Suppressor macrophage (primary cell): ENCODE measurements at regions not wholly inside any gene's neighbourhood (a gene's known extent, or its start where the extent isn't known, plus 50 kb on each side); places are given as distances from the start of the nearest gene placed in this dataset.

ENCODE experiments used
- DNase-seq, 4 experiments: peaks; one replicate each; pipeline ENCODE4 v3.0.0-alpha.2; 2020 to 2022

DNA sequence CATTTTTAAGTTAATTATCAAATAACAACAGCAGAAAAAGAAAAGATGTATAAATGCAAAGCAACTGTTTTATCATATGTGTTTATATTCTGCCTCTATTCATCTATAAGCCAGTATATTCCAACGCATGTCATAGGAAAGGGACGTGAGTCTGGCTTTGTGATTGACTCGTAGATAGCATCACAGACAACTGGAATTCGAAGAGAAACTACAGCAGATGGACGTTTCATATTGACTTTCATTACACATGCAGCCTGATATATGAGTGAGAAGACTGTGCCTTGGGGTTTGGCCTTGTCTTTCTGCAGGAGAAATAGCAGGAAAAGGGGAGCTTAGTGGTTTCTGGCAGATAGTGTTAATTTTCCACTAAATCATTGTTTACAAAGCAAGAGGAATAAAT is 1111.9 kb downstream of the MAT2B start:
- DNase-seq = no peak

DNA sequence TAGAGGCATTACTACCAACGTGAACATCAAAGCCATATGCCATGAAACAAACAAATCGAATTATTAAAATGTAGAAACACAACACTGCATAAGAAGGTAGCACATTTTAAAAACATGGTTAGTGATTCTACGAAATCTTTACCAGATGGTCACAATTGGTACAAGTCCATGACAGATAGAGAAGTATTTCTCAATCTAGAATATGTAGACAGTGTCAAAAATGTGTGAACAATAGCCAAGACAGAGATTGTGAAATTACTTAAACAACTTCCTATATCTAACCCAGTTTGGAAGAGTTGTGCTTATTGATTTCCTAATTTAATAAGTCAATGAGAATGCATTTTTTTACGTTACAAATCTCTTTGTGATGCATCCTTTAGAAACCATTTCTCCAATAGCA is 1121.6 kb downstream of the MAT2B start:
- peak in 2 of 4 experiments; percentile 29 to 37 for DNase-seq

DNA sequence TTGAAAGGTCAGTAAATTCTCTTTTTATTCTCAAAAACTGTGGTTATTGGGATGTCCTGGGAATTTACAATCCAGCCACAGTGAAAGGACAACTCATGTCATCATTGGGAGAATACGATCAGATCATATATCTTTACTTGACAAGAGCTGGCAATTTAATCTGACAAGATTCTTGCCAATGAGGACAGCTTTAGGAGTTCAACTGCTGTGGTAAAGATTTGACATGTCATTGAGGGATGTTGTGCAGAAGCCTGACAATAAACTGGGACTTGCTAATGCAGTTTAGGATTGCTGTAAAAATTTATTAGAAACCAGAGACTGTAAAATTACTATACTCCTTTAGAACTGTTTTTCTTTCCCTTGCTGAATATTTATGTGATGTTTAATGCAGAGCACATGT is 1131.0 kb downstream of the MAT2B start:
- no peak for DNase-seq

DNA sequence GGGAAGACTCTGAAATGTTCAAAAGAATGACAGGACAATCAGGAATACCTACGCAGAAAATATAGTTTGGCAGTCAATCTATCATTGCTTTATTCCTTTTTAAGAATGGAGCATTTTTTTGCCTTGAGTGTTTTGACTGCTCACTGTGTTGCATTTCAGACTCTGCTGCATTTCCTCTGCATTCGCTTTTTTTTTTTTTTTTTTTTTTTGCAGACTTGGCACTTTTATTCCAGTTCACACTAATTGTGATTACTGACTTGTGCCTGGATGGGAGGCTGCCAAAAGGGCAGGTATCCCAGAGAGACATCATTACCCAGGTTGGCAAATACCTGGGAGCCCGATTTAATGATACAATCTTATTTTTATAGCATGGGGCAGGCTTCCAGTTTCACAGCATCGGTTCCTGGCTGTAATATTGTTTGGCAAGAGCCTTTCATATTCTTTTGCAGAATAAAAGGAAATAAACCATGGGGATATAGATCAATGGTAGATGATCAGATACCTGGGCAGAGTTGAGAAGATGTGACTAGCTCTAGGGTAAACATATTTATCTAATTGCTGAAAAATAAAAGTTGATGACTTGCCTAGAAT is 1132.6 kb downstream of the MAT2B start:
- no peak for DNase-seq

DNA sequence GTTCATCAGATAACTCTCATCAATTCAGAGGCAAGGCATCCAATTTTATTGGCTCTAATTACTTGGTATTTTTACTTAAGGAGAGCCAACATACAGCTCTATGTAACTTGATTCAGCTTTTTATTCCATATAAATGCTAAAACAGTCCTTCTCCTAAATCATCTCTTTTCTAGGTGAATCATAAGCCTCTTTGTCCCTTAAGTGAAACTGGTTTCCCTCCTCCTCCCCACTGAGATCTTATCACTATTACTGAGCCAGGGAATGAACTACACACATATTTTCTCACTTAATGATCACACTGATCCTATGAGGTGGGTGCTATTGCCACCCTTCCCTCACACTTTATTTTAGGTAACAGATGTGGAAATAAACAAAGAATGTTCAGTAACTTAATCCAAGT is 1143.8 kb downstream of the MAT2B start:
- no peak for DNase-seq

DNA sequence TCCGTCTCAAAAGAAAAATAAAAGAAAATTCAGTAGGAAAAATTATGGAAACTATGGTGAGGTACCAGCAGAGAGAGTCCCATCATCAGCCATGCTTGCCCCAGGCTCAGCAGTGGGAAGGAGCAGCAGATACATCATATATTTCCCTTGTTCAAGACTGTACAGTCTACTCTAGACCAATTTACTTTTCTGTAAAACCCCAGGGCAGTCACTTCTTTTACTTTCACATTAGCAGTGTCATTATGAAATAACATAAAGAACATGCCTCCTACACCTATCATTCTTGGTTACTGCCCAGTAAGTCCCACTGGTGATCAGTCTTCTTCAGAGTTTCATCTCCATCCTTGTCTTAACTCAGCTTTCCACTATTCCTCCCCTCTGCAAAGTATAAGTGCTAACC is 1145.0 kb downstream of the MAT2B start:
- no peak for DNase-seq

DNA sequence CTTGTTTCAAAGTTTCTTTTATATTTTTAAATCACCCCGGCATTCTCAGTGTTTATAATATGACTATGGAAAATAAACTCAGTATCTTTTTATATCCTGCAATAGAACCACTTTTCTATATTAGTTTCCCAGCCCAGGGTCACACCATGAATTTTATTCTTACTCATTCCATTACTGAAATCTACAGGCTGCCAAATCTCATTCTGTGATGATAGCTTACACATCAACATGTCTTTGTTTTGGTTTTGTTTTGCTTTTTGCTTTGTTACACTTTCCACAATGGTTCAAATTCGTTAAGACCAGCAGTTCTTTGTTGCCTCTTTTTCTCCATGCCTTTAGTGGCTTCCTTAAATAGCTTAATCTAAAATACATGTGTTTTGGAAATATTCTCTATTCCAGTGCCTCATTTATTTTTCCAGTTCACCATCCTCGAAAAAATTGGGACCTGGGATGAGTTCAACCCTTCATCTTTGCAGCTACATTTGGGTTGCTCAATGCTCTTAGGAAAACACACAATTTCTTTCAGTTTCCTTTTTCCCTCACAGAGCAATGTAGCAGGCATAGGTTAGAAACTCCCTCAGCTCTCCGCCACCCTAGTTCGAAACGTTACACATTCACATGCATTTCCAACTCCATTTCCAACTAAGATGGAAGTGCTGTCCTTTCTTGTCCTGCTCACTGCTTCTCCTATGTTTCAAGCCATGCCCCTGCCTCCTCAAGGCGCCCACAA is 1146.3 kb downstream of the MAT2B start:
- peak in 3 of 4 experiments; percentile 3 to 29 (median 8) for DNase-seq

DNA sequence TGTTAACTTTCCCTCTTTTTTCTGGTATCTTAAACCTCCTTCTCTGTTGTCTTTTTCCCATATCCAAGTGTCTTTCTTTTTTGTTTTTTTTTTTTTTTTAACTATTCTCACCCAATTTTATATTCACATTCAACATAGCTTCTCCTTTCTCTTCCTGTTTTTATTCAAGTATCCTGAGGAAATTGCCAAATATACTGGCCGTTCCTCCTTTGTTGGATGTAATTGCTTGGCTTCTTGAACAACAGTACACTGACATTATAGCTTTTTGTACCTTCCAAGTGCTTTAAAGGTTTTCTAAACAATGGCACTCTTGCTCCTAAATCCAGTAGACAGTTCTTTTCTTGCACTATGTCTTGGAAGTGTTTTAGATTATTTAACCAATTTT is 1146.8 kb downstream of the MAT2B start:
- peak; percentile 24 to 66 (median 44) for DNase-seq

DNA sequence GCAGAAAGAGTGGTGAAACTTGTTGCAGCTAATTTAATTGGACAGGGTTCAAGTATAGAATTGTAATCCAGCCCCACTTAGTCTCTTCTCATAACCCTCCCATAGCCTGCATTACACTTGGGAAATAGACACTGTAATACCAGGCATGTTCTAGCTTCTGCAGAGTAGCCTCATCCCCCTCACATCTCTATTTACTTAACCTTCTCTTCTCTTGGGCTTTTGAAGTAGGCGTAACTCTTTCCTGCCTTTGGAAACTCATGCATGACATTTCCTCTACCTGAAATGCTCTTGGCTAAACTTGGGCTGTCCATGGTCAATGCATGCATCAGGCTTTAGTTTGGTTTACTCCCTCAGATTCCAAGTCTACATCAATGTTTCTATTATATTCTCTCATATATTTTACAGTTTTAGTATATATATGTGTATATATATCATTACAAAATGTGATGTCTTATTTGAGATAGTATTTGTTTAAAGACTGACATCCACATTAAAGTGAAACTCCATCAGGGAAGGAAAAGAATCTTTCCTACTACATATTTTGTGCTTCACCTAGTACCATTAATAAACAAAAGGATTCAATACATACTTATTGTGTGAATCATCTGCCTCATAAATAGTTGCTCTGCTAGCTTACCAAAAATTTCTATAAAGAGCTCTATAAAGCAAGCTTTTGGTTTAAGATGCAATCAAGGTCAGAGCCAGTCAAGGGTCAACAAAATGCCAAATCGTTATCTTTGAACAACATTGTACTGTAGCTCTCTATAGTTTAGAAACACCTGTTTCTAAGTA is 1158.0 kb downstream of the MAT2B start:
- no peak for DNase-seq

DNA sequence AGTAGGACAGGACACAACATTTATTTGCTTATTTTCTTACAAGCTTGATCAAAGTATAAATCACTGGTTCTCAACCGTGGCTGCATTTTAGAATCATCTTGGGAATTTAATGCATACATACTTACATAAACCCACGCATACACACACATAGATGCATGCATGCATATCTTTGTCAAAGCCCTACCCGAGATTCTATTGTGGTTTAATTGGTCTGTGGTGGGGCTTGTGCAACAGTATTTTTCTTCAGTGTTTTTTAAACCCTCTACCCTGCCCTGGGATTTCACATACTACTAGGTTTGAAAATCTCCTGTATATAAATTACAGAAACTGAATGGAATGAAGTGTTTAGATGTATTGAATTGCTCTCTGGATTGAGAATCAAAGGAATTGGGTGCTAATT is 1166.2 kb downstream of the MAT2B start:
- no peak for DNase-seq

DNA sequence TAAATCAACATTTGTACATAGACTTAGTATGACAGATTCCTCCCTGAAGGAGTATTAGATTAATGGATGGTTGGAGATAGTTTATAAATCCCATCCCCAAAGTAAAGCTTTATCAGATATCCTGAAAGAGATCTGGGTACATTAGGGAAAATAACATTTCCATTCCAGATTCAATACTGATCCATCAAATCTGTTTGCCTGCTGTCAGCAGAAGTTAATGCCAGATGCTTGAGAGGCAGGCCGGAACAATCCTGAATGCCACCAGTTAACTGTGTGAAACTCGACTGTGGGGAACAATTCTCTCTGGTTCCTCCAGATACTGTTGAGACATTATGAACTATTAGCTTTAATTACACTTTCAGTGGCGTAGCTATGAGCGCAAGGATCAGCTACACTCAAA is 1166.8 kb downstream of the MAT2B start:
- DNase-seq = no peak

DNA sequence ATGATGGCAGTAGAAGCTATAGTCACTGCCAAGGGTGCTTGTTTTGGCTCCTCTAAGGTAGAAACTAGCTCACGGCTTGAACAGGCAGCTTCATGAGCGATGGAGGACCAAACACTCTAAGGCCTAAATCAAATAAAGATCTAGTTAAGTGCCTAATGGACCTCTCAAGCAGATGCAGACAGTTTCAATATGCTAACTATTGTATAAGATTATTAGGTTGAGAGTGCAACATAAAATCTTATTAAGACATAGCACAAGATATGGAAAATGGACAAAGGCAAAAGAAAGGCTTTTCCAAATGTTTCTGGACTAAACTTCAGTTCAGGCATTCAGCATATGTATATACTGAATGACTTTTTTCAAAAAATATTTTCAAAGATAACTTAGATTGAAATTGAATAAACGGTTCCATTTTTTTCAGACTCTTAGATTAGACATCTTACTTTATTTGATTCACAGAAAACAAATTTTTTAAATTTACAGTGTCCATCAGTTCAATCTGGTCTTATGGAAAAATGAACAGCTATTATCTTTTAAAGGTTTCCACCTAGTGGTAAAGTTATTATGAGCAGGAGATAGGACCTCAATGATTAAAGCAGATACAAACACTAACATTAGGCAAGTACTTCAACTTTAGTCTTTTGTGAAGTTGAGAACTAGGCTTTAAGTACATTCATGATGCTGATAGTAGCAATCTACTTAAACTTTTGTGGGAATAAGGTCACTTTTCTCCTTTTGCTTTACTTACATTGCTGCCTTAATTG is 1167.7 kb downstream of the MAT2B start:
- DNase-seq = peak in 2 of 4 experiments; percentile 32 to 42

DNA sequence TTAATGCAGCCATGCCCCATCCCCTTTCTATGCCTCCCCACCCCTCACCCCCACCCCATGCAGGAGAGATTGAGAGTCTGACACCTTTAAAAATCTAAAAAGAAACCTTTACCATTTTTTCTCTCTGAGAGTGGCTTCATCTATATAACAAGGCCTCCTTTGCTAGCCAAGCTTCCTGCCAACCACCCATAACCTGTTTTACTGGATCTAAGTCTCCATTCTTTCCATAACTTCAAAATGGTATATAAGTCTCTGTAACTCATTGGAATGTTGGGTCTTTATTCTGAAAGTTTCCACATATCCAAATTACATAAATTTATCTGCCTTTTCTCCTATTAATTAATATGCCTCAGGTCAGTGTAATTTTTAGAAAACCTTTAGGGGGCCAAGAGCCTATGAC is 1174.0 kb downstream of the MAT2B start:
- DNase-seq = no peak

DNA sequence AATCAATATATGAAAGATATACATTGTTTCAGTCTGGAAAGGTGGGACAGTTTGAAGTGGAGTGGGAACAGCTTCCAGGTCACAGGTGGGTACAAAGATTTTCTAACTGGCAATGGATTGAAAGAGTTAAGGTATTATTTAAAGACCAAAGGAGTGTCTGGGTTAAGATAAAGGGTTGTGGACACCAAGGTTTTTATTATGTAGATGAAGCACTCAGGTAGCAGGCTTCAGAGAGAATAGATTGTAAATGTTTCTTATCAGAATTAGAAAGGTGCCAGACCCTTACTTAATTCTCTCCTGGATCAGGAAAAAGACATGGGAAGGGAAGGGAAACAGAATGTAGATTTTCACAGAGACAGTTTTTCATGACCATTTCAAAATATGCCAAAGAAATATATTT is 1174.8 kb downstream of the MAT2B start:
- DNase-seq = no peak

DNA sequence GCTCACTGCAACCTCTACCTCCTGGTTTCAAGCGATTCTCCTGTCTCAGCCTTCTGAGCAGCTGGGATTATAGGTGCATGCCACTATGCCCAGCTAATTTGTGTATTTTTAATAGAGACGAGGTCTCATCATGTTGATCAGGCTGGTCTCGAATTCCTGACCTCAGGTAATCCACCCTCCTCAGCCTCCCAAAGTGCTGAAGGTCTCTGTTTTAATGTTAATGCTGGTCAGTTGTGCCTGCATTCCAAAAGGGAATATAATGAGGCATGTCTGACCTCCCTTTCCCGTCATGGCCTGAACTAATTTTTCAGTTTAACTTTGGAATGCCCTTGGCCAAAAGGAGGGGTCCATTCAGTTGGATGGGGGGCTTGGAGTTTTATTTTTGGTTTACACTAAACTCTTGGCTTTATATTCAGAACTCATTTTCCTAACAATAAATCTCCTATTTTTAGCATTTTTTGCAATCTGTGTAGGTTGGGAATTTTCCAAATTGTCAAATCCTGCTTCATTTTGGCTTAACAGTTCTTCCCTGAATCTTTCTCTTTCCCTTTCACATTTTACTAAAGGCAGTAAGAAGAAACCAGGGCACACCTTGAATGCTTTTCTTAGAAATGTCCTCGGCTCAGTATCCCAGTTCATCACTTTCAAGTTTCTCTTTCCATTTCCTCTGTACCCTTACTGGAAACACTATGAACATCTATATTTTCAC is 1175.5 kb downstream of the MAT2B start:
- DNase-seq = no peak

DNA sequence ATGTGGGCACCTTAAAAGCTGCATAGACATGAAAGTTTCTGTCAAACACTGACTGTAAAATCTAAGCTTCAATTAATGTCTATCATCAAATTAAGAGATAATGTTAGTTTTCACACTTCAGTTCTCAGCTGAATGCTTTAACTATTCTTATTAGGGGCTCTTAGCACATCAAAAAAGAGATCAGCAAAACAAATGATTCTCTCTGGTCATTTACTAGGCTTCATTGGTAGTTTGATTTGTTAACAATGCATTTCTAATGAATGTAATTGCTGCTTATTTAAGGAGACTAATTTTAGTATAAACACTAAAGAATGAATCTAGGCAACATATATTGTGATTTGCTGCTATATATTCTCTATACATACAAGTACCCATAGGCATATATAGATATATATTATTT is 1182.0 kb downstream of the MAT2B start:
- no peak for DNase-seq

DNA sequence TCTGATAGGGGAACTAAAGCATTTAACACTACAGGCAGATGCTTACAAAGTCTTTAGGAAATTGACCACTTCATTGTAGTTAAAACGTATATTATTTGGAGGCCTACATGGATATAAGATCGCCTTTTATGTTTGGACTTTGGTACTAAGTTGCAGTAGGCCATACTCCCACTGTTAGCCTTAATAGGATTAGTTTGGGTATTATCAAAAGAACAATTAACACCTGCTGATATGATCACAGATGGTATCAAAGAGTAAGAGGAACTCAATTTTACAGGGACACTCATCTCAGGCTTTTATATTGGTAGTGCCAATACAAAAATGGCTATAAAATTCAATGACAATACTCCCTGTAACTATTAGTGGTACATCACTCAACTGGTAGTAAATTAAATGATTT is 1183.0 kb downstream of the MAT2B start:
- no peak for DNase-seq

DNA sequence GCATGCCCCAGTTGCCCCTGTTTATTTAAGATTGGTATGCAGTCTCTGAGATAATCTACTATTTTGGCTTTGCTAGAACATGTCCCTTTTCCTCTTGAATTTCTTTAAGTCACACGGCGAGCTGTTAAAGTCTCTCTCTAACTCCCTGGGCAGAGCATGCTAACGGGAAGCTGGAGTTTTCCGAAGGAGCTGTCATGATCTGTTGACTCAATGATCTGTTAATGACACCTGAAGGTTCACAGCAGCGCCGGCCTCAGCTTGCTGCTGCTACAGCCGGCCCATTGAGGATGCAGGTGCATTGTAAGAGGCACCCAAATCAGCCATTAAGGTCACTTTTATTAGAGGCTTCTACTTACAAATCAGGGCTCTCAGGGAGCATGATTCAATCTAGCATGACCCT is 1203.4 kb downstream of the MAT2B start:
- DNase-seq = no peak

DNA sequence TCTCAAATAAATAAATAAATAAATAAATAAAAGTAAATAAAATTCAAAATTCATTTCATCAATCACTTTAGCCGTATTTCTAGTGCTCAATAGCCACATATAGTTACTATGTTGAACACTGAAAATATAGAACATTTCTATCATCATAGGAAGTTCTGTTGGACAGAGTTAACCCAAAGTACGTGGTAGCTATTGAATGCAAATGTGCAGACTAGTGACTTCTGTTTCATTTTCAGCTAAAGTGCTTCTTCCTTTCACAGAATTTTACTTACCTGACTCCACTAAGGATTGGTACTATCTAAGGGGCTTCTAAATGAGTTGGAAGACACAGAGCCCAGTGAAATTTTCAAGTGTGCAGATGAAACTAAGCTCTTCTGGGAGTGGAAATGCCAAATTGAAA is 1208.3 kb downstream of the MAT2B start:
- DNase-seq = no peak

DNA sequence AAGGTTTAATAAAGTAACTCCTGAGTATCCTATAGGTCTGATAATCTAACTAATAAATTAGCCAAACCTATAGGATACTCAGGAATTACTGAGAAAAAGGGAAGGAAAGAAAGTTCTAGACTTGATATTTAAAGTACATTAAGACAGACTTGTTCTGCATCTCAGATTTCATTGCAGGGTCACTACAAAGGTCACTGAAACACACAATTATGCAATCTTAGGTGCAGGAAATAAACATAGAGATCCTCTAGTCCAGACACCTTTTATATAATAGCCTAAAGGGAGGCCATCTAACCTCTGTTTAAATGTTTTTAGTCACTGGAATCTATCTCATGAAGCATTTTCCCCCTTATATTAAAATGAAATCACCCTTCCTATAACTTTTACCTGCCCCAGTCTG is 1215.7 kb downstream of the MAT2B start:
- no peak for DNase-seq

DNA sequence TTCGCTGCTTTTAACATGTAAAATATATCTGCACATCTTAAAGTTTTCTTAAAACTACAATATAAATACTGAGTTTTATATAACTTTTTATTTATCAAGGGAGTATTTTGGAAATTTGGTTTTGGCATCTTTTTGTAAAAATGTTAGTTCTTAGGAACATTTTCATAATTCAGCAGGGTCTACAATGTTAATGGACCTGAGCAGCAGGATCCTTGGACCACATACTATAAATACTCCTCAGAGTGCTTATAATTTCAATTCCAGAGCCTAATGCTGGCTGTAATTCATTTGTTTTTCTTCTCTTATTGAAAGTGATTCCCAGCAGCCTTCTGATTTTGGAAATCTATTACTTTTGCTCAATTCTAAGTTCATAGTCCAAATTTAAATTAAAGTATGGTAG is 1216.2 kb downstream of the MAT2B start:
- no peak for DNase-seq

DNA sequence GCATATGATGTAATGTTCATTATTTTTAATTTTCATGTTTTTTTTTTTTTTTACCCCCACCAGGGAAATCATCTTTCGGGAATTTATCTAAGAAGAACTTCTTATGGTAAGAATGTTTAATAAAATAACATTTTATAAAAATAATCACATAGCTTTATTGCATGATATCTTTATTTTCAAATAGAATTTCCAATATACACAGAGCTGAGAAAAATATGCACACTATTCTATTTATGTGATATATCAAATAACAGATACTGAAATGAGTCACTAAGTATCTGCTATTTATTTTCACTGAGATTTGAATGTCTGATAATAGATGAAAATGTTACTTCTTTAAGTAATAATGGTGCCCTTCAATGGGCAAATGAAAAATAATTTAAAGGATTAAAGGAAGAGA is 1217.3 kb downstream of the MAT2B start:
- no peak for DNase-seq

DNA sequence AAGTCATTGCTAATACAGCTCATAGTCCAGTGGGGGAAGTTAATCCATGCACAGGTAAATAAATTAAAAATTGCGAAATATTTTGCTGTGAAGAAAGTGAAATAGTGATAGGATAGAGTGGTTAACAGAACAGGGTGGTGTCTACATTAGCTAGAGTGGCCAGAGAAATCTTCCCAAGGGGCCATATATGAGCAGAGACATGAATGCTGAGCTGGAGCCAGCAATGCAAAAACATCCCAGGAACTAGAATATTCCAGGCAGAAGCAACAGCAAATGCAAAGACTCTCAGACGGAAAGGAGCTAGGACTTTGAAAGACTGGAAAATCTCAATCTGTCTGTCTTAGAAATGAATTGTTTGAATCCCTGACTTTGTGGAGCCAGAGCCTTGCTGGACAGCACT is 1221.6 kb downstream of the MAT2B start:
- no peak for DNase-seq
